ENCODE measurements at regions not wholly inside any gene's neighbourhood (a gene's known extent, or its start where the extent isn't known, plus 50 kb on each side); places are given as distances from the start of the nearest gene placed in this dataset.

DNA sequence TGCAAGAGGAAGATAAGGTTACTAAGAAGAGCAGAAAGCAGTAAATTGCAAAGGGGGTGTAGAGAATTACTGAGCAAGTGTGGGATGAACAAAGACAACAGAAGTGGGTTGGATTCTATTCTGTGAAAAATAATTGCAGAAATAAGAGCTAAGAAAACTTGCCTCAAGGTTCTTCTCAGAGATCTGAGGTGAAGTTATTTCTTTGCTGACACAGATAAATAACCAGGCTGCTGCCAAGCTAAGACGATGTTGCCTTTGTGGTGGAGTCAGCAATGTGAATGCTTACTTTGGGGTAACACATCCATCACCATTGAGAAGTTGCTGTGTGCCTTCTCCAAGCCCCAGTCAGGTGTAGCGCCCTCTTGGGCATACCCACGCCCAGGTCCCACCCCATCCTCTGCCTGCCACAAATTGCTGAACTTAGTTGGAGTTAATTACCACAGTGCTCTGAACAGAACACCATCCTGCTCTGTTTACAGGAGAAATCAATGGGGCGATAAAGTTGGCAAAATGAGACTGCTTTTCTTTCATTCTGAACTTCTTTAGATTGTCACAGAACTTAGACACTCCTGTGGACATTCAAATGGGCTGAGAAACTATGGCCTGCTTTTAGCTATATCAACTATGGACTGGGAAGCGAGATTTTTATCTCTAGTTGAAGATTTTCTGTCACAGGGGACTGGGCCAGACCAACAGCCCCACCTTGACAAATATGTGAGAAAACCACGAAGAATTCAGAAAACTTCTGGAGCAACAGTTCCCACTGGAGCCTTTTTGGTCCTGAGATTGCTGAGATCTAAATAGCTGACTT, 283.6 kb downstream of the TMX3 start:
- Histone ChIP-seq H3K27me3 (no peaks in the 10 kb centered on the region), H3K27ac (no peak overlapping the region), H3K4me1 (no peaks in the 10 kb centered on the region), H3K36me3 (no peaks in the 10 kb centered on the region), H3K4me3 (no peak overlapping the region), H3K9me3 (no peaks in the 10 kb centered on the region)
- intact Hi-C loops (cut with DNase I) = no loop called here
- DNase-seq (no peak), ATAC-seq (no peak)
- TF ChIP-seq, protein P1, sequence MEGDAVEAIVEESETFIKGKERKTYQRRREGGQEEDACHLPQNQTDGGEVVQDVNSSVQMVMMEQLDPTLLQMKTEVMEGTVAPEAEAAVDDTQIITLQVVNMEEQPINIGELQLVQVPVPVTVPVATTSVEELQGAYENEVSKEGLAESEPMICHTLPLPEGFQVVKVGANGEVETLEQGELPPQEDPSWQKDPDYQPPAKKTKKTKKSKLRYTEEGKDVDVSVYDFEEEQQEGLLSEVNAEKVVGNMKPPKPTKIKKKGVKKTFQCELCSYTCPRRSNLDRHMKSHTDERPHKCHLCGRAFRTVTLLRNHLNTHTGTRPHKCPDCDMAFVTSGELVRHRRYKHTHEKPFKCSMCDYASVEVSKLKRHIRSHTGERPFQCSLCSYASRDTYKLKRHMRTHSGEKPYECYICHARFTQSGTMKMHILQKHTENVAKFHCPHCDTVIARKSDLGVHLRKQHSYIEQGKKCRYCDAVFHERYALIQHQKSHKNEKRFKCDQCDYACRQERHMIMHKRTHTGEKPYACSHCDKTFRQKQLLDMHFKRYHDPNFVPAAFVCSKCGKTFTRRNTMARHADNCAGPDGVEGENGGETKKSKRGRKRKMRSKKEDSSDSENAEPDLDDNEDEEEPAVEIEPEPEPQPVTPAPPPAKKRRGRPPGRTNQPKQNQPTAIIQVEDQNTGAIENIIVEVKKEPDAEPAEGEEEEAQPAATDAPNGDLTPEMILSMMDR (IDR thresholded peaks at IDR 0.05) = no peak

DNA sequence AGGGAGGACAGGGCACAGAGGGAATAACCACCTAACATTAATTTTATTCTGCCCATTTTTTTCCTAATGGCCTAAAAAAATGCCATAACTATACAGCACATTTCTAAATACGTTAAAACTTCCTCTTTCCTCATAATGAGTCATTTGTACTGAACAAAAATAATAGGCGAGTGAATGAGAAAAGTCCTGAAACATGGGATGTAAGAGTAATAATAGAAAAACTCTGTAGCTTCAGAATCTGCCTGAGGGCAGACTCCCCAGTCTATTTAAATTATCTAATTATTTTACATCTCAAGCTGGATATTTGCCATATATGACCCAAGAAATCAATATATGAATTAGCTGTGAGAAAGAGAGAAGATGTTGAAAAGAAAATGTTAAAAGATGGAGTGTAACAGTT, 285.1 kb downstream of the TMX3 start:
- Histone ChIP-seq H3K27ac (no peak overlapping the region), H3K4me3 (no peak overlapping the region), H3K4me1 (no peaks in the 10 kb centered on the region), H3K27me3 (no peaks in the 10 kb centered on the region), H3K36me3 (no peaks in the 10 kb centered on the region), H3K9me3 (no peaks in the 10 kb centered on the region)
- TF ChIP-seq, protein P1 (IDR thresholded peaks at IDR 0.05) = no peak
- DNase-seq (no peak), ATAC-seq (no peak)
- intact Hi-C loops (cut with DNase I) = no loop called here

DNA sequence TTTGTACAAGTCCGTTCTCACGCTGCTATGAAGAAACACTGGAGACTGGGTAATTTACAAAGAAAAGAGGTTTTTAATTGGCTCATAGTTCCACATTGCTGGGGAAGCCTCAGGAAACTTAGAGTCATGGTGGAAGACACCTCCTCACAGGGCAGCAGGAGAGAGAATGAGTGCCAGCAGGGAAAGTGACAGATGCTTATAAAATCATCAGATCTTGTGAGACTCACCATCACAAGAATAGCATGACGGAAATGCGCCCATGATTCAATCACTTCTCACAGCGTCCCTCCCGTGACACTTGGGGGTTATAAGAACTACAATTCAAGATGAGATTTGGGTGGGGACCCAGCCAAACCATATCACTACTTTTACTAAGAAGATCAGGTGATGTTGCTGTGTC, 285.8 kb downstream of the TMX3 start:
- no peak overlapping the region for H3K27ac ChIP-seq
- TF ChIP-seq, protein P1 (IDR thresholded peaks at IDR 0.05) = no peak
- H3K4me1 ChIP-seq = no peaks in the 10 kb centered on the region
- DNase-seq (no peak), ATAC-seq (no peak)
- H3K4me3 ChIP-seq = no peak overlapping the region
- H3K27me3 ChIP-seq = no peaks in the 10 kb centered on the region
- intact Hi-C loops (cut with DNase I) = no loop called here
- no peaks in the 10 kb centered on the region for H3K36me3 ChIP-seq
- no peaks in the 10 kb centered on the region for H3K9me3 ChIP-seq

- intact Hi-C loops (cut with DNase I) = no loop called here
- TF ChIP-seq, protein P1 (IDR thresholded peaks at IDR 0.05) = no peak
Measured at GRCh38 chr18:68428661-68429060, 286.2 kb downstream of the TMX3 start.

DNA sequence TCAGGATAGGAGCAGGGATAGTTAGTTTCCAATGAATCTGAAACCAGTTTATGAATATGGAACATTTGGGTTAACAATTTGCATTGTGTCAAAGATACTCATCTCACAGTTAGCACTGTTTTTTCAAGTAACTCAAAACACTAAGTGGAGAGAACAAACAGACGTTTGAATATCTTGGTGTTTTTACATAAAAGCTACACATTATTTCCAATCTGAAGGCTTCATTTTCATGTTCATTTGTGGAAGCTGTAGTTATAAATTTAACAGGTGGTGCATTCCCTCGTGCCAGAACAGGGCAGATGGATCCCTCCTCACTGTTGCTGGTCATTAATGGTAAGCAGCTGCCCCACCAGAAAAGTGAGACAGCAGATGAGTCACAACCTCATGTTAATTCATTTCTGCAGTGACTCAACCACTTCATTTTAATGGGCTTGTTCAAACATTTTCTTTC, 286.9 kb downstream of the TMX3 start:
- DNase-seq = no peak
- Histone ChIP-seq H3K36me3 (no peaks in the 10 kb centered on the region), H3K27ac (no peak overlapping the region), H3K4me3 (no peak overlapping the region), H3K27me3 (no peaks in the 10 kb centered on the region), H3K9me3 (no peaks in the 10 kb centered on the region), H3K4me1 (no peaks in the 10 kb centered on the region)
- ATAC-seq = peak; percentile 70
- intact Hi-C loops (cut with DNase I) = no loop called here
- TF ChIP-seq, protein P1 (IDR thresholded peaks at IDR 0.05) = no peak

More at GRCh38 chr18:68428661-68429060, 286.2 kb downstream of the TMX3 start:
- Histone ChIP-seq H3K4me3 (no peak overlapping the region), H3K36me3 (no peaks in the 10 kb centered on the region), H3K27me3 (no peaks in the 10 kb centered on the region), H3K27ac (no peak overlapping the region), H3K4me1 (no peaks in the 10 kb centered on the region), H3K9me3 (no peaks in the 10 kb centered on the region)
- DNase-seq (no peak), ATAC-seq (no peak)

Measured in left lung (tissue), 4 donors.